IPS-15b (cell line): ENCODE measurements at regions not wholly inside any gene's neighbourhood (a gene's known extent, or its start where the extent isn't known, plus 50 kb on each side); places are given as distances from the start of the nearest gene placed in this dataset.
"Not testable (repeated sequence)": the region's sequence is repeated elsewhere in the genome, so short reads cannot be mapped to it uniquely, and the experiment has no call there.

Source experiments
- H3K27me3 ChIP-seq: one replicate; pipeline ENCODE4 v1.6.1; 2013; ENCODE audit warnings: low read length; ENCODE audit not compliant: control insufficient read depth, insufficient read depth
- H3K36me3 ChIP-seq: one replicate; pipeline ENCODE4 v1.6.1; 2013; ENCODE audit warnings: low read length; ENCODE audit not compliant: control insufficient read depth, insufficient read depth
- H3K4me1 ChIP-seq: one replicate; pipeline ENCODE4 v1.6.1; 2013; ENCODE audit warnings: mild to moderate bottlenecking, low read length; ENCODE audit not compliant: control insufficient read depth, insufficient read depth
- H3K4me3 ChIP-seq: one replicate; pipeline ENCODE4 v1.5.1; 2013; ENCODE audit warnings: low read depth, low read length
- H3K9ac ChIP-seq: one replicate; pipeline ENCODE4 v1.6.1; 2013; ENCODE audit warnings: low read depth, mild to moderate bottlenecking, low read length
- H3K9me3 ChIP-seq: one replicate; pipeline ENCODE4 v1.6.1; 2013; ENCODE audit warnings: mild to moderate bottlenecking, low read length; ENCODE audit not compliant: control insufficient read depth, insufficient read depth

DNA sequence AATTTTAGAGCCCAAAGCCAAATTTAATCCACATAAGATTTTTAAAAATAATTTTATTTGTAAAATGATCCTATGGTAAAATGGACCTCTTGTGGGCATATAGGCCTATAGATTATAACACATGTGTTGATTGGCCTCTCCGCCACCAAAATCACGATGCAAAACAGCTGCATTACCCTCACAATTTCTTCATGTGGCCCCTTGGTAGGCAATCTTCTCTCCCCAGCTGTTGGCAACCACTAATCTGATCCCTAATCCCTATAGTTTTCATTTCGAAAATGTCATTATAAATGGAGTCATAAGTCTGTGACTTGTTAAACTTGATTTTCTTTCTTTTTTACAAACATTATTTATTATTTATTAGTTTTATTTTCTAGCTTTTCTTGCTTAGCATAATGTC lies 263.9 kb upstream of the SULF2 start:
- no peak overlapping the region for H3K4me3 ChIP-seq
- peaks cover 2% of the 10 kb centered on the region for H3K4me1 ChIP-seq
- H3K9me3 ChIP-seq = no peaks in the 10 kb centered on the region
- no peaks in the 10 kb centered on the region for H3K27me3 ChIP-seq
- no peaks in the 10 kb centered on the region for H3K36me3 ChIP-seq
- no peak overlapping the region for H3K9ac ChIP-seq

DNA sequence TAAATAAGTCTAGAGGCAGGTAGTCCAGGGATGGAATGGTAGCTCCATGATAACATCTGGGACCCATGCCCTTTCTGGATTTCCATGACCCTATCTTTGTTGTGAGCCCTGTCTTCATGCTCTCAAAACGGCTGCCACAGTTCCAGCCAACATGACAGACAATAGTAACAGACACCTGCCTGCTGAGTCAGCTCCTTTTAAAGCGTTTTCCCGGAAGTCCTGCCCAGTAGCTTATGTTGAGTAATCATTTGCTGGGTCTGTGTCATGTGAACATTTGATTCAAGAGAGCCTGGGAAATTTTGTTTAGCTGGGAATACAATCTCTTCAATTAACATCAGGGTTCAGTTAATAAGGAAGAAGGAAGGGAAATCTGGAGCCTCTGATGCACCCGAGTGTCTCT lies 262.2 kb upstream of the SULF2 start:
- no peak overlapping the region for H3K4me3 ChIP-seq
- H3K36me3 ChIP-seq = no peaks in the 10 kb centered on the region
- no peak overlapping the region for H3K9ac ChIP-seq
- no peaks in the 10 kb centered on the region for H3K9me3 ChIP-seq
- no peaks in the 10 kb centered on the region for H3K27me3 ChIP-seq
- peaks cover 2% of the 10 kb centered on the region for H3K4me1 ChIP-seq

DNA sequence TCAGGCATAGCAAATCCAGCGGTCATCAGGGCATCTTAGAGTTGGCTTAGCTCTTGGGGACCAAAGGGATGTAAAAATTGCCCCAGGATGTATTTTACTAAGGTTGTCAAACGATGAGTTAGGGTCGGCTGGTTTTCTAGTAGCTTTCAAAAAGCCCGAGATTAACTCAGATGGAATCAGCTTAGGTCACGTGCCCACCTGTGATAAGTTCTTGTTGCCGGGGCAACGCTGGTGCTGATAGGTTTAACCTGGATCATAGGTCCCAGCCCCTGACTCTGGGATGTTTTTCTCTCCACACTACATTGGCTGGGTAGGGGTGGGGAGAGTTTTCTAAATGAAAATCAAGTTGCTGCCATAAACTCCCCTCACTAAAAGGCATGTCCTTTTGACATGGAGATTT lies 257.3 kb upstream of the SULF2 start:
- no peaks in the 10 kb centered on the region for H3K36me3 ChIP-seq
- no peak overlapping the region for H3K4me3 ChIP-seq
- H3K9me3 ChIP-seq = no peaks in the 10 kb centered on the region
- no peaks in the 10 kb centered on the region for H3K4me1 ChIP-seq
- no peak overlapping the region for H3K9ac ChIP-seq
- H3K27me3 ChIP-seq = no peaks in the 10 kb centered on the region

DNA sequence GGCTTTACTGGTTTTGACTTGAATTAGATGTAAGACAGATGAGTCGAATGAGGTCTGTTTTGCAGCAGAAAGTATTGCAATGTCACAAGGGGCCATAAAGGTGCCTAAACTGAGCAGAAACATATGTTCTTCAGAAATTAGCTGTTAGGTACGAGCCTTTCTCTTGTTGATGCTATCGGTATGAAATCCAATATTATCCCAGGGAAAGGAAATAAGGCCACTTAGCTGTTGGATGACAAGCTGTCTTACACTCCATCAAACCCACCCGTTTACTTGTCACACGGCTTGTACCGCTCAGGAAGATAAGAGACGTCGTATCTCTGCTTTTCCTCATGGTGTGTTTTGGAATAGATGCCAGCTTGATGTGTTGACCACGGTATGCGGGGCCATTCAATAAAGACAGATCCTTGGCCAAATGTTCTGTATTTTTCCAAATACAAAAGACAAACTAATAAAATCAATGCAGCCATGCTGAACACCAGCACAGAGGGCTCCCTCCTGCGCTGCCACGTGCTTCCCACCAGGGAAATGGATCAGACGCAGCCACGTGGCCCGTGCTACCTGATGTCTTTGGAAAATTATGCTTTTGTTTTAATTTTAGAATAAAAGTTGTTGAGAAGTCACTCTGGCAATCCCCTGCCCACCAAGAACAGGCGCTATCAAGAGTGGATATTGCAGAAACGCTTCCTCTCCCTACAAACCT lies 255.9 kb upstream of the SULF2 start:
- H3K4me3 ChIP-seq = no peak overlapping the region

DNA sequence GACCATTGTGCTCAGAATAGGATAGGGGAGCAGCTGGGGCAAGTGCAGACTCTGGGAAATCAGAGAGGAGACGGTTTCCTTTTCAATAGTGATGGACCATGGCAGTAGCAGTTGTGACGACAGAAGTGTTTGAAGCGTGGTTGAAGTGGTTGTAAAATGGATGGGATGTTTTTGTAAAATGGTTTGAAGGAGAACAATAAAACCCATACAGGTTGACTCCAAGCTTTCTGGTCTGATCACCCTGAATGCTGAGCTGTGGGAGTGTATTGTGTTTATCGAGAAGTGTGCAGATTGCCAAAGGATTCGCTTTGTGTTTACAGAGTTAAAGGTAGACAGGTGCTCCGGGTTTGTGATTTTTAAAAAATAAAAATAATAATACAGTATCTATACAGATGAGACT lies 255.2 kb upstream of the SULF2 start:
- no peaks in the 10 kb centered on the region for H3K27me3 ChIP-seq
- H3K4me1 ChIP-seq = no peaks in the 10 kb centered on the region
- no peaks in the 10 kb centered on the region for H3K36me3 ChIP-seq
- H3K9me3 ChIP-seq = no peaks in the 10 kb centered on the region
- no peak overlapping the region for H3K4me3 ChIP-seq
- no peak overlapping the region for H3K9ac ChIP-seq

More for the DNA sequence above, 255.9 kb upstream of the SULF2 start:
- H3K27me3 ChIP-seq = no peaks in the 10 kb centered on the region
- no peak overlapping the region for H3K9ac ChIP-seq
- H3K9me3 ChIP-seq = no peaks in the 10 kb centered on the region
- H3K4me1 ChIP-seq = no peaks in the 10 kb centered on the region
- no peaks in the 10 kb centered on the region for H3K36me3 ChIP-seq

DNA sequence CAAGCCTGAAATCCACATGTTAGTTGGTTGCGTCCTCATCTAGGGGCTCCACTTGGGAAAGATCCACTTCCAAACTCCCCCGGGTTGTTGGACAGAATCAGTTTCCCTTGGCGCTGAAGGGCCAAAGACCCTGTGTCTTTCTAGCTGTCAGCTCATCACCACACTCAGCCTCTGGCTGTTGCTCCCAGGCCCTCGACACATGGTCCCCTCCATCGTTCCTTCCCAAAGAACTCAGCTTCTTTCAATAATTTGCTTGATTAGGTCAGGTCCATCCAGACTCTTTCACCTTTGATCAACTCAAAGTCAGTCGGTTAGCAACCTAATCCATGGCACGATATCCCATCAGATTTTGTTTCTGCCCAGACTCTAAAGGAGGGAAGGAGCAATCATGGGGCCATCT lies 254.8 kb upstream of the SULF2 start:
- H3K27me3 ChIP-seq = no peaks in the 10 kb centered on the region
- no peaks in the 10 kb centered on the region for H3K9me3 ChIP-seq
- H3K4me1 ChIP-seq = no peaks in the 10 kb centered on the region
- no peak overlapping the region for H3K4me3 ChIP-seq
- no peaks in the 10 kb centered on the region for H3K36me3 ChIP-seq
- H3K9ac ChIP-seq = no peak overlapping the region

DNA sequence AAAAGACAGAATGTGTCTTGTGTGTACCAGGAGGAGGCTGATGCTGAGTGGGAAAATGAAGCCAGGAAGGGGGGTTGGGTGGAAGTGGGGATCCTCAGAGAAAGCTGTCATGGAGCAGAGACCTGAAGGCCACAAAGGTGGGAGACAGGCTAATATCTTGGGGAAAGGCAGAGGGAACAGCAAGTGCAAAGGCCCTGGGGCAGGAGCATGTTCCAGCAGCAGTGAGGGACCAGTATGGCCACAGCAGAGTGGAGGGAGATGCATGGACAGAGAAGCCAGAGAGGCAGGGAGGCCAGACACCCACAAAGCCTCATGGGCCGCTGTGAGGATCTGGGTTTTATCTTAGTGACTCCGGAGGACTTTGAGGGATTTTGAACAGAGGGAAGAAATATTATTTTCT lies 254.2 kb upstream of the SULF2 start:
- Histone ChIP-seq H3K27me3 (no peaks in the 10 kb centered on the region), H3K4me3 (no peak overlapping the region), H3K9ac (no peak overlapping the region), H3K4me1 (no peaks in the 10 kb centered on the region), H3K36me3 (no peaks in the 10 kb centered on the region), H3K9me3 (no peaks in the 10 kb centered on the region)

DNA sequence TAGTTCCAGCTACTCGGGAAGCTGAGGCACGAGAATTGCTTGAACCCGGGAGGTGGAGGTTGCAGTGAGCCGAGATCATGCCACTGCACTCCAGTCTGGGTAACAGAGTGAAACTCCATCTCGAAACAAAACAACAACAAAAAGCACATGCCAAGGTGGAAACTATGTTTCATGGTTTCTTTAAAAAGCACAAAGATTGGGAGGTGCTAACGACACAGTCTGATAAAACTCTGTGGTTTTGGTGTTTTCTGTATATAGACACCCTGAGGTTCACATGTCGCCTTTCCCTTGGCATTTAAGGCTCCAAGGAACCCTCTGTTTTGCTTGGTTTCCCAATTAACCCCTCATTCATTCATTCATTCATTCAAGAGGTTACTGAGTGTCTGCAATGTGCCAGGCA lies 253.4 kb upstream of the SULF2 start:
- Histone ChIP-seq H3K4me1 (no peaks in the 10 kb centered on the region), H3K27me3 (no peaks in the 10 kb centered on the region), H3K9ac (no peak overlapping the region), H3K9me3 (no peaks in the 10 kb centered on the region), H3K36me3 (no peaks in the 10 kb centered on the region), H3K4me3 (no peak overlapping the region)

DNA sequence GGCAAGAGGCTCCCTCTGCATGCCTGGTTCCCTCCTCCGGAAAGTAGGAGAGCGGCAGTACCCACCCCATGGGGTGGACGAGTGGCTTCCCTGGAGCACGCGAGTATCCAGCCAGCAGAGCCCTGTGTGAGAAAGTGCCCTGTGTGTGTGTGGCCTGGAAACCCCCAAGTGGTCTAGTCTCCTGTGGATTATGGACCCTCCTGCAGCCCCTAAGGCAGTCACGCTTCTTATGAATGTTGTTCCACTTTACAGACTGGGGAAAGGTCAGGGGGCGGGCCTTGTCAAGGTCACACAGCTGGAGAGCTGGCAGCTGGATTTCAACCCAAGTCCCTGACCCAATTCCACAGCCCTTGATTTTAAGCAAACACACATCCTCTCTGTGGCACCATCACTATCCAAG lies 252.5 kb upstream of the SULF2 start:
- H3K9me3 ChIP-seq, H3K9ac ChIP-seq, H3K36me3 ChIP-seq, H3K4me3 ChIP-seq, H3K4me1 ChIP-seq, H3K27me3 ChIP-seq: not testable (repeated sequence)

DNA sequence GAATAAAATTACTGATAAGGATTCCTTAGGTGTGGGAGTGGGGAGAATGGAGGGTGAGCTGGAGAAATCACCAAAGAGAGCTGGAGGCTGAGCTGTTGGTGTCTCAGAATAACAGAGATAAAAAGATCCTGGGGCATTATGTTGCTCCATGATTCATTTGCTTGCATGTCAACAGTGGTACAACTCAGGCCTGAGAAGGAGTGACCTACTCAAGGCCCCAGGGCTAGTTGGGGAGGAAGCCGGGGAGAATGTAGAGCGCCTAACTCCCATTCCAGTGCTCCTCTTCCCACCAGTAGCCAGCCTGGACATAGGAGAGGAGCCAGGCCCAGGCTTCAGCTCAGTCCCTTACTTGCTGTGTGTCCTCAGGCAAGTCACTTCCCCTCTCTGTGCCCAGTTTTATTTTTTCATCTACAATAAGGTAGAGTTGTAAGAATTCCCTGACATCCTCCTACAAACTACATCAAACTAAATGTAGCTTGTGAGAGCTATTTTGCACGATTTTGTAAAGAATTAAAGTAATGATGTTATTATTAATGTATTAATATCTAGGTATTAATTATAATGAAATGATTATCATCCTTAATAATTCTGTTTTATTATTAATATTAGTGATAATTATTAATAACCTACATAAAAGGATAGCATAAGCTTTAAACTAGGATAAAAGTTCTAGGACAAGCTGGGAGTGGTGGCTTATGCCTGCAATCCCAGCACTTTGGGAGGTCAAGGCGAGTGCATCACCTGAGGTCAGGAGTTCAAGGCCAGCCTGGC lies 250.9 kb upstream of the SULF2 start:
- no peak overlapping the region for H3K9ac ChIP-seq
- H3K4me1 ChIP-seq = no peaks in the 10 kb centered on the region
- H3K4me3 ChIP-seq = no peak overlapping the region
- H3K27me3 ChIP-seq = no peaks in the 10 kb centered on the region
- no peaks in the 10 kb centered on the region for H3K9me3 ChIP-seq
- H3K36me3 ChIP-seq = no peaks in the 10 kb centered on the region

DNA sequence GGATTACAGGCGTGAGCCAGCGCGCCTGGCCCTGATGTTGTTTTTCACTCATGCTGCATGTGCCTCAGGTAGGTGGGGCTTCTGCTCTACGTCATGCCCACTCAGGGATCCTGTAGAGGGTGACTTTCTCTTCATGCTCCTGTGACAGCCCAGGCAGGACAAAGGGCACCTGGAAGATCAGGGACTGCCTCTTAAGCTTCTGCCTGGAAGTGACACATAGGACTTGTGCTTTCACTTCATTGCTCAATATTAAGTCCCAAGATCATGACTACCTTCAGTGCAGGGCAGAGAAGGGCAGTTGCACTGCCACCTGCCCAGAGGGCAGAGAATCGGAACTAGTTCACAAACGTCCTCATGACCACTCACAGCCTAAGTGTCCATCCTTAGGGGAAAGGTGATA lies 249.5 kb upstream of the SULF2 start:
- Histone ChIP-seq H3K4me1 (no peaks in the 10 kb centered on the region), H3K9ac (no peak overlapping the region), H3K27me3 (no peaks in the 10 kb centered on the region), H3K4me3 (no peak overlapping the region), H3K36me3 (no peaks in the 10 kb centered on the region), H3K9me3 (no peaks in the 10 kb centered on the region)

DNA sequence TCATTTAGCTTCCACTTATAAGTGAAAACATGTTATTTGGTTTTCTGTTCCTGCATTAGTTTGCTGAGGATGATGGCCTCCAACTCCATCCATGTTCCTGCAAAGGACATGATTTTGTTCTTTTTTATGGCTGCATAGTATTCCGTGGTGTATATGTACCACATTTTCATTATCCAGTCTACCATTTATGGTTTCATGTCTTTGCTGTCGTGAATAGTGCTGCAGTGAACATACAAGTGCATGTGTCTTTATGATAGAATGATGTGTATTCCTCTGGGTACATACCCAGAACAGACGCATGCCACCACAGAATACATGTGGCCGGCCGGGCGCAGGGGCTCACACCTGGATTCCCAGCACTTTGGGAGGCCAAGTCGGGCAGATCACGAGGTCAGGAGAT lies 247.7 kb upstream of the SULF2 start:
- H3K4me3 ChIP-seq = not testable (repeated sequence)

More for the DNA sequence above, 247.7 kb upstream of the SULF2 start:
- not testable (repeated sequence) for H3K9ac ChIP-seq, H3K4me1 ChIP-seq, H3K27me3 ChIP-seq, H3K9me3 ChIP-seq, H3K36me3 ChIP-seq
